Thyroid gland (tissue), 4 donors: ENCODE measurements at regions not wholly inside any gene's neighbourhood (a gene's known extent, or its start where the extent isn't known, plus 50 kb on each side); places are given as distances from the start of the nearest gene placed in this dataset.
"Not testable (repeated sequence)": the region's sequence is repeated elsewhere in the genome, so short reads cannot be mapped to it uniquely, and the experiment has no call there.

Source experiments
- CTCF ChIP-seq, 6 experiments: fragments of 200-600 bp in 3 of 6; fragments of 450-650 bp in 3 of 6; sonication (generic) in 3 of 6; IDR thresholded peaks; one replicate each; pipeline ENCODE4 v1.5.1; 2016 to 2019; ENCODE audit warnings: antibody characterized with exemption in 6 of 6, mild to moderate bottlenecking in 2 of 6, inconsistent platforms in 1 of 6, moderate library complexity in 1 of 6
- POLR2A ChIP-seq, 2 donors: fragments of 450-650 bp; IDR thresholded peaks; one replicate each; pipeline ENCODE4 v1.6.1; 2017; ENCODE audit warnings: antibody characterized with exemption in 2 of 2, mild to moderate bottlenecking in 2 of 2, moderate library complexity in 1 of 2

- not testable (repeated sequence) for TF ChIP-seq CTCF, POLR2A (IDR thresholded peaks at IDR 0.05)
These were observed 175.3 kb upstream of the TSPY4 start for GRCh38 chrY:9161990-9162389.
